Vagina (tissue), 2 donors: ENCODE measurements at regions not wholly inside any gene's neighbourhood (a gene's known extent, or its start where the extent isn't known, plus 50 kb on each side); places are given as distances from the start of the nearest gene placed in this dataset.

Experiments used
- DNase-seq, 2 donors: peaks; one replicate each; pipeline ENCODE4 v3.0.0-alpha.2; 2017; ENCODE audit errors: extremely low spot score in 2 of 2
- H3K27ac ChIP-seq: fragments of 200-600 bp; sonication (generic); one replicate; pipeline ENCODE4 v1.5.1; 2019
- H3K27me3 ChIP-seq: fragments of 200-600 bp; sonication (generic); one replicate; pipeline ENCODE4 v1.5.1; 2019
- H3K36me3 ChIP-seq, 2 donors: fragments of 200-600 bp; sonication (generic); one replicate each; pipeline ENCODE4 v1.5.1; 2017 to 2019
- H3K4me1 ChIP-seq: fragments of 200-600 bp; sonication (generic); one replicate; pipeline ENCODE4 v1.5.1; 2019
- H3K4me3 ChIP-seq, 2 donors: fragments of 200-600 bp; sonication (generic); 1 replicate in 1 of 2; 2 replicates in 1 of 2; pipeline ENCODE4 v1.5.1; 2016 to 2019
- H3K9me3 ChIP-seq: fragments of 200-600 bp; sonication (generic); one replicate; pipeline ENCODE4 v1.5.1; 2019
- POLR2A ChIP-seq, 2 donors: fragments of 450-650 bp; IDR thresholded peaks; one replicate each; pipeline ENCODE4 v1.6.1; 2017; ENCODE audit warnings: antibody characterized with exemption in 2 of 2, mild to moderate bottlenecking in 2 of 2, moderate library complexity in 2 of 2
- POLR2AphosphoS5 ChIP-seq, 2 donors: sonication (generic); formaldehyde crosslinking; IDR thresholded peaks; one replicate each; pipeline ENCODE4 v1.9.0; 2017; ENCODE audit warnings: antibody characterized with exemption in 2 of 2, mild to moderate bottlenecking in 2 of 2, low read depth in 1 of 2; ENCODE audit not compliant: insufficient read depth in 1 of 2
- intact Hi-C: fragments of 100-400 bp; cut with DNase I; formaldehyde crosslinking; loops from one replicate; pipeline ENCODE4 v1.15.1; 2023
- TF ChIP-seq, protein P1 (sequence below), 3 experiments: fragments of 450-650 bp in 2 of 3; fragments of 200-600 bp in 1 of 3; sonication (generic) in 1 of 3; IDR thresholded peaks; one replicate each; pipeline ENCODE4 v1.5.1; 2017 to 2019; ENCODE audit warnings: antibody characterized with exemption in 3 of 3, mild to moderate bottlenecking in 2 of 3, moderate library complexity in 2 of 3

DNA sequence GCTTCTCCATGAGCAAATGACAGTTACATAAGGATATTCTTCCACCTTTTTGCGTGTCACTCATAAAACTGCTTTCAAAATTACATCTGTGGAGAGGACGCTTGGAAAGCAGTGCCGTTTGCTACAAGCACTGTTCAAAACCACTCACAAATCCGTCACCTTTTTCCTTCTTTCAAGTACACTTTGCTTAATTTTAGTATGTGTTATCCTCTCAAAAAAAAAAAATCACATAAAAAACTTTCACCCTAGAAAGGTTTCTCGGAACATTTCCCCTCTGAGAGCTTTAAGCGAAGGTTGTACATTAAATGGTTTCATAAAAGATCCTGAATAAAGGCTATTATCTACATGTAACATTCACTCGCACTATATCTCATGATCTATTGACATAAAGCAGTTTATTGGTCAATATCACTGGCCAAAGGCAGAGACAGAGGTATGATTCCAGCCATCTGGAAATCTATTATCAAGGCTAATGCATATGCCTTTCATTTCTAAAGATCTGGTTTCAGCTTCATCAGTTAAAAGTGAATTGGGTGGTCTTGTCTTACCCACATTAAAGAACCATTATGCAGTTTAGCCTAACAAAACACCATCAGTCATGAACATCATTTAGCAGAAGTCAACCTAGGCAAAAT lies 163.6 kb downstream of the ENC1 start:
- Histone ChIP-seq H3K9me3 (no peaks in the 10 kb centered on the region), H3K4me3 (no peak overlapping the region), H3K27me3 (no peaks in the 10 kb centered on the region), H3K4me1 (no peaks in the 10 kb centered on the region), H3K27ac (no peak overlapping the region), H3K36me3 (no peaks in the 10 kb centered on the region)
- no peak for DNase-seq
- intact Hi-C loops = no loop called here
- TF ChIP-seq POLR2A (IDR thresholded peaks at IDR 0.05) (no peak), POLR2AphosphoS5 (IDR thresholded peaks at IDR 0.05; ENCODE audit: insufficient read depth in 1 of 2, low read depth in 1 of 2) (no peak)
- TF ChIP-seq, protein P1, sequence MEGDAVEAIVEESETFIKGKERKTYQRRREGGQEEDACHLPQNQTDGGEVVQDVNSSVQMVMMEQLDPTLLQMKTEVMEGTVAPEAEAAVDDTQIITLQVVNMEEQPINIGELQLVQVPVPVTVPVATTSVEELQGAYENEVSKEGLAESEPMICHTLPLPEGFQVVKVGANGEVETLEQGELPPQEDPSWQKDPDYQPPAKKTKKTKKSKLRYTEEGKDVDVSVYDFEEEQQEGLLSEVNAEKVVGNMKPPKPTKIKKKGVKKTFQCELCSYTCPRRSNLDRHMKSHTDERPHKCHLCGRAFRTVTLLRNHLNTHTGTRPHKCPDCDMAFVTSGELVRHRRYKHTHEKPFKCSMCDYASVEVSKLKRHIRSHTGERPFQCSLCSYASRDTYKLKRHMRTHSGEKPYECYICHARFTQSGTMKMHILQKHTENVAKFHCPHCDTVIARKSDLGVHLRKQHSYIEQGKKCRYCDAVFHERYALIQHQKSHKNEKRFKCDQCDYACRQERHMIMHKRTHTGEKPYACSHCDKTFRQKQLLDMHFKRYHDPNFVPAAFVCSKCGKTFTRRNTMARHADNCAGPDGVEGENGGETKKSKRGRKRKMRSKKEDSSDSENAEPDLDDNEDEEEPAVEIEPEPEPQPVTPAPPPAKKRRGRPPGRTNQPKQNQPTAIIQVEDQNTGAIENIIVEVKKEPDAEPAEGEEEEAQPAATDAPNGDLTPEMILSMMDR (IDR thresholded peaks at IDR 0.05) = no peak

DNA sequence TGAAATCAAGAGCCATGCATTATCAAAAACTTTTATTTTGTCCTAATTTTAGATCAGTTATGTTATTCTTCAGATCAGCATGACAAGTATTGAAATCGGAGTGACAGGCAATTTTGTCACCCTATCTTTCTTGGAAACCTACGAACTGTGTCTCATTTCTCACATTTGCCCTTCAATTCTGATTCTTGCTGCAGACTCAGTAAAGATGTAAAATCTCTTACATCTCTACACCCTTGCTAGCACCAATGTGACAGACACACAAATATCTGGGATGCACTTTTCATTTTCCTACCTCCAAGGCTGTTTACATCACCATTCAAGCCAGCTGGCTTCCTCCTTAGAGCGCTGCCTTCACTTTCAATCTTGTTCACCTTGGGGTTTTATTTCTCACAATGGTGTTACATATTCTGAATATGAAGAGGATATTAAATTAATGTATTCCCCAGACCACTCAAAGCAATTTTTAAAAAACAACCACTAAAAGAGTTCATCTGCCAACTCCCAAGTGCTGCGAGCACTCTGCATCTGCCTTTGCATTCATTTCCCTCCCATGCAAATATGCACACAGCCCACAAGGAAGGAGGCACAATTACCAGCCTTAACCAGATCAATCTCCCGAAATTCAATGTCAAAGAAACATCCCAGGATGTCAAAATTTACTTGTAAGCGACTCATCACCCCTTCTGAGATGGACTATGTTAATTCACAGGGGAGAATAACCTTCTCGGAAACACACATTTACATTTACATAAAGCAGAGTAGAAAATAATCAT lies 164.3 kb downstream of the ENC1 start:
- TF ChIP-seq POLR2A (IDR thresholded peaks at IDR 0.05) (no peak), POLR2AphosphoS5 (IDR thresholded peaks at IDR 0.05; ENCODE audit: insufficient read depth in 1 of 2, low read depth in 1 of 2) (no peak)
- TF ChIP-seq, protein P1 (IDR thresholded peaks at IDR 0.05) = no peak
- H3K4me3 ChIP-seq = no peak overlapping the region
- no peak for DNase-seq
- no peaks in the 10 kb centered on the region for H3K36me3 ChIP-seq
- H3K27me3 ChIP-seq = no peaks in the 10 kb centered on the region
- no peaks in the 10 kb centered on the region for H3K4me1 ChIP-seq
- H3K9me3 ChIP-seq = no peaks in the 10 kb centered on the region
- H3K27ac ChIP-seq = no peak overlapping the region
- intact Hi-C loops = no loop called here

DNA sequence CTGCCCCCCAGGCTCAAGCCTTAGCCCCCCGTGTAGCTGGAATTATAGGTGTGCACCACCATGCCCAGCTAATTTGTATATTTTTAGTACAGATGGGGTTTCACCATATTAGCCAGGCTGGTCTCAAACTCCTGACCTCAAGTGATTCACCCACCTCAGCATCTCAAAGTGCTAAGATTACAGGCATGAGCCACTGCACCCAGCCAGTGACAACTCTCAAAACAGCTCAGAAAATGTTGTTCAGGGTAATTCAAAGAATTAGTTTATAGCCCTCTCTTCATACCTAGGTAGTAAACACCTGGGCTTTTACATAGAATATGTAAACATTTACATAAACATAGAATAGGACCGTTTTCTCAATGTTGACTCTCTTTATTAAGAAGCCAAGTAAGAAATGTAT lies 168.7 kb downstream of the ENC1 start:
- TF ChIP-seq POLR2AphosphoS5 (IDR thresholded peaks at IDR 0.05; ENCODE audit: insufficient read depth in 1 of 2, low read depth in 1 of 2) = no peak
- TF ChIP-seq, protein P1 (IDR thresholded peaks at IDR 0.05) = no peak
- Histone ChIP-seq H3K27me3 (no peaks in the 10 kb centered on the region), H3K4me3 (no peak overlapping the region), H3K27ac (no peak overlapping the region), H3K9me3 (no peaks in the 10 kb centered on the region), H3K4me1 (no peaks in the 10 kb centered on the region), H3K36me3 (no peaks in the 10 kb centered on the region)
- intact Hi-C loops = no loop called here
- DNase-seq = no peak

DNA sequence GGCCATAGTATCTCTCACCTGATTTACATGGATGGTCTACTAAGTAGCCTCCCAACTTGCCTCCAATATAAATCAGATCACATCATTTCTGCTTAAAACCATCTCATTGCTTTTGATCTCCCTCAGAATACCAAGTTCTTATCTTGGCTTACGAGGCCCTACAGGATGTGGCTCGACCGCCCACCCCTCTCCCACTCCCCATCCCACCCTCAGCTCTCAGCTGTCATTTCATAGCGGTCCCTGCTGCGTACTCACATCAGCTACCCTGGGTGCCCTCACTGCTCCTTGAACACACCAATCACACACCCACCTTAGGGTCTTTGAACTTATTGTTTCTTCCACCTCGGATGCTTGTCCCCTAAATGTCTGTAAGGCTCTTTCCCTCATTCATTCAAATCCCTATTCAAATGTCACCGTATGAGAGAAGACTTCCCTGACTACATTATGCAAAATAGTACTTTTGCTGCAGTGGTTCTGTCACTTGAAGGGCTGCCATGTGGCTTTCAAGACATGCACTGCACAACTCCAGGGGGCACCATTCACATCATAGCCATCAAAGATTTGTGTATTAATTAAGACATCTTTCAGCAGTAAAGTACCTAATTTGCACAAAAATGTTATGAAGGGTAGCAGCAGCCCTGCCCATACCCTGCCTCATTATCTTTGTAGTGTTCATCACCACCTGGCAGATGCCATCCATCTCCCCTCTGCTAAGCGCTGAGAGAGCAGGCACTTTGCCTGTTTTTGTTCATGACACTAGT lies 171.1 kb downstream of the ENC1 start:
- no peaks in the 10 kb centered on the region for H3K27me3 ChIP-seq
- H3K9me3 ChIP-seq = no peaks in the 10 kb centered on the region
- H3K36me3 ChIP-seq = no peaks in the 10 kb centered on the region
- H3K27ac ChIP-seq = no peak overlapping the region
- TF ChIP-seq POLR2A (IDR thresholded peaks at IDR 0.05) = no peak
- TF ChIP-seq, protein P1 (IDR thresholded peaks at IDR 0.05) = no peak
- TF ChIP-seq POLR2AphosphoS5 (IDR thresholded peaks at IDR 0.05; ENCODE audit: insufficient read depth in 1 of 2, low read depth in 1 of 2) = no peak
- DNase-seq = no peak
- no peak overlapping the region for H3K4me3 ChIP-seq
- intact Hi-C loops = no loop called here
- no peaks in the 10 kb centered on the region for H3K4me1 ChIP-seq
